ENCODE measurements at regions not wholly inside any gene's neighbourhood (a gene's known extent, or its start where the extent isn't known, plus 50 kb on each side); places are given as distances from the start of the nearest gene placed in this dataset.

GRCh38 chr6:51028276-51028675 lies 209.6 kb downstream of the TFAP2B start:
- TF ChIP-seq, protein P1, sequence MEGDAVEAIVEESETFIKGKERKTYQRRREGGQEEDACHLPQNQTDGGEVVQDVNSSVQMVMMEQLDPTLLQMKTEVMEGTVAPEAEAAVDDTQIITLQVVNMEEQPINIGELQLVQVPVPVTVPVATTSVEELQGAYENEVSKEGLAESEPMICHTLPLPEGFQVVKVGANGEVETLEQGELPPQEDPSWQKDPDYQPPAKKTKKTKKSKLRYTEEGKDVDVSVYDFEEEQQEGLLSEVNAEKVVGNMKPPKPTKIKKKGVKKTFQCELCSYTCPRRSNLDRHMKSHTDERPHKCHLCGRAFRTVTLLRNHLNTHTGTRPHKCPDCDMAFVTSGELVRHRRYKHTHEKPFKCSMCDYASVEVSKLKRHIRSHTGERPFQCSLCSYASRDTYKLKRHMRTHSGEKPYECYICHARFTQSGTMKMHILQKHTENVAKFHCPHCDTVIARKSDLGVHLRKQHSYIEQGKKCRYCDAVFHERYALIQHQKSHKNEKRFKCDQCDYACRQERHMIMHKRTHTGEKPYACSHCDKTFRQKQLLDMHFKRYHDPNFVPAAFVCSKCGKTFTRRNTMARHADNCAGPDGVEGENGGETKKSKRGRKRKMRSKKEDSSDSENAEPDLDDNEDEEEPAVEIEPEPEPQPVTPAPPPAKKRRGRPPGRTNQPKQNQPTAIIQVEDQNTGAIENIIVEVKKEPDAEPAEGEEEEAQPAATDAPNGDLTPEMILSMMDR (IDR thresholded peaks at IDR 0.05; ENCODE audit: insufficient read depth, low read length, poor library complexity, severe bottlenecking): no peak
- no peak for TF ChIP-seq EZH2phosphoT487 (conservative IDR thresholded peaks at IDR 0.05; ENCODE audit: low read length)
